ENCODE measurements at regions not wholly inside any gene's neighbourhood (a gene's known extent, or its start where the extent isn't known, plus 50 kb on each side); places are given as distances from the start of the nearest gene placed in this dataset.

GRCh38 chr6:2432292-2432691 lies 186.9 kb upstream of the GMDS start:
- Histone ChIP-seq H3K4me3 (ENCODE audit: low read depth, low read length, poor library complexity, severe bottlenecking) (no peak overlapping the region), H3K36me3 (ENCODE audit: insufficient read depth, low read length) (no peaks in the 10 kb centered on the region), H2AFZ (ENCODE audit: low read length) (no peak overlapping the region), H3K9me3 (ENCODE audit: low read length) (no peaks in the 10 kb centered on the region), H4K20me1 (ENCODE audit: insufficient read depth, low read length) (no peaks in the 10 kb centered on the region), H3K27ac (ENCODE audit: low read depth, low read length, poor library complexity, severe bottlenecking) (no peak overlapping the region), H3K9me2 (ENCODE audit: low read depth, low read length) (no peaks in the 10 kb centered on the region), H3K27me3 (ENCODE audit: insufficient read depth, low read length) (no peaks in the 10 kb centered on the region), H3K9ac (ENCODE audit: low read length) (no peak overlapping the region), H3K79me2 (ENCODE audit: insufficient read depth, low read length) (no peaks in the 10 kb centered on the region), H3F3A (ENCODE audit: insufficient read depth, low read length) (no peaks in the 10 kb centered on the region), H3K4me1 (ENCODE audit: insufficient read depth, low read length, severe bottlenecking) (no peaks in the 10 kb centered on the region), H3K4me2 (ENCODE audit: low read length) (no peak overlapping the region)
- TF ChIP-seq EZH2 (IDR thresholded peaks at IDR 0.05; ENCODE audit: borderline replicate concordance, low read length), result no peak
- no peak for TF ChIP-seq CTCF (IDR thresholded peaks at IDR 0.05; ENCODE audit: low read length)

DNA sequence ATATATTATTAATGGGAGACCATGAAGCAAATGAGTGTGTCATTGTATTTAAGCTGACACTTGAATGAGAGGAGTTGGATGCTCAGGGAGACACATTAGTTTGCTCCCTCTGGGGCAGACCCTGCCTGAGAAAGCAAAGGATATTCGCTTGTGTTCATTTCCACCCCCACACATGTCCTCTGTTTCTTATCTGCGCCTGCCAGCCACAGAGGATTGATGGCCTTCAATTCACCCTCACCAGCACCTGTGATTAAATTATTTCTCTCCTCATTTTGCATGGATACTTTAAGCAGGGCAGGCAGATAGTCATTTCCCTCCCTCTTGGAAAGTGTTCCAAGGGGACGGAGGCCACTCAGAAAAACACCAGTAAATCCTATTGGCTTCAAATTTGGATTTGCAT lies 185.2 kb upstream of the GMDS start:
- Histone ChIP-seq H3K4me2 (ENCODE audit: low read length) (no peak overlapping the region), H3K9me3 (ENCODE audit: low read length) (no peaks in the 10 kb centered on the region), H2AFZ (ENCODE audit: low read length) (no peak overlapping the region), H3K9me2 (ENCODE audit: low read depth, low read length) (no peaks in the 10 kb centered on the region), H3K27ac (ENCODE audit: low read depth, low read length, poor library complexity, severe bottlenecking) (no peak overlapping the region), H3K4me3 (ENCODE audit: low read depth, low read length, poor library complexity, severe bottlenecking) (no peak overlapping the region), H3F3A (ENCODE audit: insufficient read depth, low read length) (no peaks in the 10 kb centered on the region), H3K9ac (ENCODE audit: low read length) (no peak overlapping the region), H3K36me3 (ENCODE audit: insufficient read depth, low read length) (no peaks in the 10 kb centered on the region), H3K4me1 (ENCODE audit: insufficient read depth, low read length, severe bottlenecking) (no peaks in the 10 kb centered on the region), H3K27me3 (ENCODE audit: insufficient read depth, low read length) (no peaks in the 10 kb centered on the region), H3K79me2 (ENCODE audit: insufficient read depth, low read length) (no peaks in the 10 kb centered on the region), H4K20me1 (ENCODE audit: insufficient read depth, low read length) (no peaks in the 10 kb centered on the region)
- TF ChIP-seq EZH2 (IDR thresholded peaks at IDR 0.05; ENCODE audit: borderline replicate concordance, low read length), result no peak

DNA sequence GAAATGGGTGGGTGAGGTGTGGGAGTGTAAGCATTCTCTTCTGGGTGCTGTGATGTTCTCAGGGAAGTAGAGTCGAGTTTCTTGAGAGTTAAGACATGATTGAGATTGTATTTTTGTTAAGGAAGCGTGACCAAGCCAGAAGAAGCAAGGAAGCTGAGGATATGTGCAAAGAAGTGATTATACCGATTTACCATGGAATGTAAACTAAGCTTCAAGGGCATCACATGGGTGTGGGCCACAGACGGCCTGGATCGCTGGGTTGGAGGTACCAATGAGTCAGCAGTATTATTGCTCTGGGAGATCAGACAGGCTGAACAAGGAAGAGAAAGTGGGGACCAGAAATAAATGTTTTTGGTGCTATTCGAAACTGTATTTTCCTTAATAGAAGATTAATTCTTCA lies 184.1 kb upstream of the GMDS start:
- TF ChIP-seq EZH2 (IDR thresholded peaks at IDR 0.05; ENCODE audit: borderline replicate concordance, low read length) (no peak), CTCF (IDR thresholded peaks at IDR 0.05; ENCODE audit: low read length) (no peak)
- H3K9me3 ChIP-seq (ENCODE audit: low read length), result no peaks in the 10 kb centered on the region
- H3K4me2 ChIP-seq (ENCODE audit: low read length), result no peak overlapping the region
- no peaks in the 10 kb centered on the region for H3K79me2 ChIP-seq (ENCODE audit: insufficient read depth, low read length)
- H3K9ac ChIP-seq (ENCODE audit: low read length), result no peak overlapping the region
- no peaks in the 10 kb centered on the region for H3K36me3 ChIP-seq (ENCODE audit: insufficient read depth, low read length)
- no peaks in the 10 kb centered on the region for H3K4me1 ChIP-seq (ENCODE audit: insufficient read depth, low read length, severe bottlenecking)
- no peak overlapping the region for H2AFZ ChIP-seq (ENCODE audit: low read length)
- H3F3A ChIP-seq (ENCODE audit: insufficient read depth, low read length), result no peaks in the 10 kb centered on the region
- H3K27ac ChIP-seq (ENCODE audit: low read depth, low read length, poor library complexity, severe bottlenecking), result no peak overlapping the region
- no peaks in the 10 kb centered on the region for H3K9me2 ChIP-seq (ENCODE audit: low read depth, low read length)
- no peaks in the 10 kb centered on the region for H4K20me1 ChIP-seq (ENCODE audit: insufficient read depth, low read length)
- H3K4me3 ChIP-seq (ENCODE audit: low read depth, low read length, poor library complexity, severe bottlenecking), result no peak overlapping the region
- H3K27me3 ChIP-seq (ENCODE audit: insufficient read depth, low read length), result no peaks in the 10 kb centered on the region

DNA sequence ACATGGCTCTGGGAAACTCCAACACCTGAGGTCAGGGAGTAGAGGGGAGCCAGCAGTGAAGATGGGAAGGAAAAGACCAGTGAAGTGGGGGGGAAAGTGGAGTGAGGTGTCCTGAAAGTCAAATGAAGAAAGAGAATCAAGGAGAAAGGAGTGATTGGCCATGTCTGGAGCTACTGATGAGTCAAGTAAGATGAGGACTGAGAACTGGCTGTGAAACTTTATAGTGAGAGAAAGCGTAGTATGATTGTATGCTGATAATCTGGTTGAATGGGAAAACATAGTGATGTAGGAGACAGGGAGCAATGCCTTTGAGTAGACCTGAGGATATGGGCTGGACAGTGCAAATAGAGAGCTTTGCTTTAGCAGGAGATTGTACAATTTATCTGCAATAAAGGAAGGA lies 183.6 kb upstream of the GMDS start:
- H4K20me1 ChIP-seq (ENCODE audit: insufficient read depth, low read length), result no peaks in the 10 kb centered on the region
- H3K9me2 ChIP-seq (ENCODE audit: low read depth, low read length), result no peaks in the 10 kb centered on the region
- H3K36me3 ChIP-seq (ENCODE audit: insufficient read depth, low read length), result no peaks in the 10 kb centered on the region
- H3K4me2 ChIP-seq (ENCODE audit: low read length), result no peak overlapping the region
- no peaks in the 10 kb centered on the region for H3K4me1 ChIP-seq (ENCODE audit: insufficient read depth, low read length, severe bottlenecking)
- no peak overlapping the region for H2AFZ ChIP-seq (ENCODE audit: low read length)
- no peaks in the 10 kb centered on the region for H3K79me2 ChIP-seq (ENCODE audit: insufficient read depth, low read length)
- H3F3A ChIP-seq (ENCODE audit: insufficient read depth, low read length), result no peaks in the 10 kb centered on the region
- H3K4me3 ChIP-seq (ENCODE audit: low read depth, low read length, poor library complexity, severe bottlenecking), result no peak overlapping the region
- H3K27ac ChIP-seq (ENCODE audit: low read depth, low read length, poor library complexity, severe bottlenecking), result no peak overlapping the region
- TF ChIP-seq CTCF (IDR thresholded peaks at IDR 0.05; ENCODE audit: low read length) (no peak), EZH2 (IDR thresholded peaks at IDR 0.05; ENCODE audit: borderline replicate concordance, low read length) (no peak)
- H3K27me3 ChIP-seq (ENCODE audit: insufficient read depth, low read length), result no peaks in the 10 kb centered on the region
- H3K9ac ChIP-seq (ENCODE audit: low read length), result no peak overlapping the region
- no peaks in the 10 kb centered on the region for H3K9me3 ChIP-seq (ENCODE audit: low read length)

Data from OCI-LY1 (cell line).